ENCODE measurements at regions not wholly inside any gene's neighbourhood (a gene's known extent, or its start where the extent isn't known, plus 50 kb on each side); places are given as distances from the start of the nearest gene placed in this dataset.

DNA sequence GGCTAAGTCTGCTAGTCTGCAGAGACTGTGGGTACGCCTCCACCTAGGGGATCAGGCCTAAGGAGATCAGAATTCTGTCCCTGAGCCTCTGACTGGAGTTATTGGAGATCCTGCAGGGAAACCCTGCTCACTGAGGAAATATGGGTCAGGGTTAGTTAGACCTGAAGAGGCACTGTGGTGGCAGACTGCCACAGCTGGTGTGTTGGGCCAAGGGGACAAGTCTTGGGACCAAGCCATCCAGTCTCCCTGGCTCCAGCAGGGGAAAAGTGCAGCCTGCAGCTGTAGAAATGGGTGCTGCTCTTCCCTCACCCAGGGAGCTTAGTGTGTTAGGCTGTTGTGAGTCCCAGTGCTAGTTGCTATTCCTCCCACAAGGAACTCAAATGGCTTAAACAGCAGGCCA, 334.8 kb upstream of the LARGE1 start:
- H3K9me3 ChIP-seq (ENCODE audit: control extremely low read depth in 1 of 3, control insufficient read depth in 2 of 3, insufficient read depth in 1 of 3, low read length in 2 of 3): peaks cover 0 to 9% (median 4%) of the 10 kb centered on the region in 3 donors
- no peak overlapping the region for H3K27ac Mint-ChIP-seq
- ATAC-seq (ENCODE audit: low read depth): no peak

DNA sequence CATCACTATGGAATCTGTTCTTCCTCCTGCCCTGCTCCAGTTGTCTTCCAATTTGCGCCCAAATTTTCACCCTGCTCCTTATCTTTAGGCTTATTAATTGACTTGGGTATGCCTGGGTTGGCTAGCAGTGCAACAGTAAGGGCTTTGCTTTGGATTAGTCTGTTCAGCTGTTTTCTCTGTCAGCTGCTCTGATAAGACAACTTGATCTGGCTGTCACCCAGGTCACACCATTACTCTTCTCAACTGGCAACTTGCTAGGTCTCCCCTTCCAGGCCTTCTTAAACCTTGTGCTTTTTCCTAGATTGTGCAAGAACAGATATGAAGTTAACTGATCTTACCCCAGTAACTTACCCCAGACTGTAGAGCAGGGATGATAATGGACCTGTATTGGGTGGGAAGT, 357.8 kb upstream of the LARGE1 start:
- H3K9me3 Mint-ChIP-seq (ENCODE audit: insufficient read depth): peaks cover 2% of the 10 kb centered on the region
- CTCF ChIA-PET: no interaction called here
- Histone ChIP-seq H3K9ac (ENCODE audit: low read length) (no peak overlapping the region), H3K36me3 (replicated peaks in 1 of 2; ENCODE audit: control extremely low read depth in 1 of 2, control insufficient read depth in 1 of 2, extremely low read depth in 1 of 2, insufficient read depth in 2 of 2, low read length in 1 of 2) (no peaks in the 10 kb centered on the region), H2AFZ (ENCODE audit: insufficient read depth, low read depth, low read length, poor library complexity, severe bottlenecking) (no peak overlapping the region), H3K79me2 (ENCODE audit: control insufficient read depth, insufficient read depth, low read length) (no peaks in the 10 kb centered on the region), H3K4me1 (ENCODE audit: control insufficient read depth in 2 of 2, insufficient read depth in 2 of 2, low read length in 2 of 2) (no peaks in the 10 kb centered on the region), H4K20me1 (ENCODE audit: control insufficient read depth, insufficient read depth, low read length, poor library complexity, severe bottlenecking) (no peaks in the 10 kb centered on the region), H3K4me2 (replicated peaks; ENCODE audit: low read depth, low read length, poor library complexity, severe bottlenecking) (no peak overlapping the region), H3K9me3 (ENCODE audit: control extremely low read depth in 1 of 3, control insufficient read depth in 2 of 3, insufficient read depth in 1 of 3, low read length in 2 of 3) (no peaks in the 10 kb centered on the region), H3K4me3 (ENCODE audit: control extremely low read depth in 1 of 5, extremely low read depth in 1 of 5, insufficient read depth in 1 of 5, low read depth in 2 of 5, low read length in 4 of 5) (no peak overlapping the region), H3K27me3 (replicated peaks in 1 of 4; ENCODE audit: control extremely low read depth in 1 of 4, control insufficient read depth in 3 of 4, insufficient read depth in 4 of 4, low read length in 3 of 4) (no peaks in the 10 kb centered on the region), H3K27ac (ENCODE audit: low read length in 2 of 2) (no peak overlapping the region)
- no peak for TF ChIP-seq EZH2 (IDR thresholded peaks at IDR 0.05; ENCODE audit: borderline replicate concordance, insufficient read depth, low read depth, low read length, poor library complexity, severe bottlenecking)
- TF ChIP-seq, protein P1, sequence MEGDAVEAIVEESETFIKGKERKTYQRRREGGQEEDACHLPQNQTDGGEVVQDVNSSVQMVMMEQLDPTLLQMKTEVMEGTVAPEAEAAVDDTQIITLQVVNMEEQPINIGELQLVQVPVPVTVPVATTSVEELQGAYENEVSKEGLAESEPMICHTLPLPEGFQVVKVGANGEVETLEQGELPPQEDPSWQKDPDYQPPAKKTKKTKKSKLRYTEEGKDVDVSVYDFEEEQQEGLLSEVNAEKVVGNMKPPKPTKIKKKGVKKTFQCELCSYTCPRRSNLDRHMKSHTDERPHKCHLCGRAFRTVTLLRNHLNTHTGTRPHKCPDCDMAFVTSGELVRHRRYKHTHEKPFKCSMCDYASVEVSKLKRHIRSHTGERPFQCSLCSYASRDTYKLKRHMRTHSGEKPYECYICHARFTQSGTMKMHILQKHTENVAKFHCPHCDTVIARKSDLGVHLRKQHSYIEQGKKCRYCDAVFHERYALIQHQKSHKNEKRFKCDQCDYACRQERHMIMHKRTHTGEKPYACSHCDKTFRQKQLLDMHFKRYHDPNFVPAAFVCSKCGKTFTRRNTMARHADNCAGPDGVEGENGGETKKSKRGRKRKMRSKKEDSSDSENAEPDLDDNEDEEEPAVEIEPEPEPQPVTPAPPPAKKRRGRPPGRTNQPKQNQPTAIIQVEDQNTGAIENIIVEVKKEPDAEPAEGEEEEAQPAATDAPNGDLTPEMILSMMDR (IDR thresholded peaks at IDR 0.05): no peak
- H3K27me3 Mint-ChIP-seq: no peaks in the 10 kb centered on the region
- intact Hi-C loops (cut with micrococcal nuclease): no loop called here
- 100% methylated on average over 1 of the region's 1 CpG for WGBS (ENCODE audit: insufficient coverage)
- H3K27ac Mint-ChIP-seq: no peak overlapping the region
- no peak overlapping the region for H3K4me3 Mint-ChIP-seq
- no peaks in the 10 kb centered on the region for H3K4me1 Mint-ChIP-seq
- ATAC-seq (ENCODE audit: low read depth): no peak
- POLR2A ChIA-PET: no interaction called here
- DNase-seq: no peak

More for the DNA sequence above, 334.8 kb upstream of the LARGE1 start:
- DNase-seq: no peak
- H2AFZ ChIP-seq (ENCODE audit: insufficient read depth, low read depth, low read length, poor library complexity, severe bottlenecking): no peak overlapping the region
- Mint-ChIP-seq H3K27me3 (no peaks in the 10 kb centered on the region), H3K4me3 (no peak overlapping the region), H3K9me3 (ENCODE audit: insufficient read depth) (no peaks in the 10 kb centered on the region), H3K4me1 (no peaks in the 10 kb centered on the region)
- H3K27ac ChIP-seq (ENCODE audit: low read length in 2 of 2): no peak overlapping the region
- no peaks in the 10 kb centered on the region for H4K20me1 ChIP-seq (ENCODE audit: control insufficient read depth, insufficient read depth, low read length, poor library complexity, severe bottlenecking)
- ChIA-PET CTCF (no interaction called here), POLR2A (no interaction called here)
- H3K4me1 ChIP-seq (ENCODE audit: control insufficient read depth in 2 of 2, insufficient read depth in 2 of 2, low read length in 2 of 2): no peaks in the 10 kb centered on the region
- no peaks in the 10 kb centered on the region for H3K79me2 ChIP-seq (ENCODE audit: control insufficient read depth, insufficient read depth, low read length)
- TF ChIP-seq, protein P1 (IDR thresholded peaks at IDR 0.05): no peak
- TF ChIP-seq EZH2 (IDR thresholded peaks at IDR 0.05; ENCODE audit: borderline replicate concordance, insufficient read depth, low read depth, low read length, poor library complexity, severe bottlenecking): no peak
- no peaks in the 10 kb centered on the region for H3K27me3 ChIP-seq (replicated peaks in 1 of 4; ENCODE audit: control extremely low read depth in 1 of 4, control insufficient read depth in 3 of 4, insufficient read depth in 4 of 4, low read length in 3 of 4)
- intact Hi-C loops (cut with micrococcal nuclease): no loop called here
- 94% methylated on average over 1 of the region's 1 CpG for WGBS (ENCODE audit: insufficient coverage)
- no peak overlapping the region for H3K4me3 ChIP-seq (ENCODE audit: control extremely low read depth in 1 of 5, extremely low read depth in 1 of 5, insufficient read depth in 1 of 5, low read depth in 2 of 5, low read length in 4 of 5)
- H3K4me2 ChIP-seq (replicated peaks; ENCODE audit: low read depth, low read length, poor library complexity, severe bottlenecking): no peak overlapping the region
- no peak overlapping the region for H3K9ac ChIP-seq (ENCODE audit: low read length)
- no peaks in the 10 kb centered on the region for H3K36me3 ChIP-seq (replicated peaks in 1 of 2; ENCODE audit: control extremely low read depth in 1 of 2, control insufficient read depth in 1 of 2, extremely low read depth in 1 of 2, insufficient read depth in 2 of 2, low read length in 1 of 2)

All from B cell (primary cell).